Muscle layer of colon (tissue), 2 donors: ENCODE measurements at regions not wholly inside any gene's neighbourhood (a gene's known extent, or its start where the extent isn't known, plus 50 kb on each side); places are given as distances from the start of the nearest gene placed in this dataset.

ENCODE experiments used
- H3K27ac ChIP-seq: one replicate; pipeline ENCODE4 v1.7.0; 2013; ENCODE audit warnings: low read depth, mild to moderate bottlenecking, low read length, moderate library complexity
- H3K27me3 ChIP-seq, 2 donors: one replicate each; pipeline ENCODE4 v1.7.0; 2013; ENCODE audit warnings: low read length in 2 of 2, mild to moderate bottlenecking in 2 of 2; ENCODE audit not compliant: insufficient read depth in 2 of 2, control insufficient read depth in 1 of 2
- H3K36me3 ChIP-seq: one replicate; pipeline ENCODE4 v1.7.0; 2013; ENCODE audit warnings: mild to moderate bottlenecking, low read length; ENCODE audit not compliant: insufficient read depth
- H3K4me1 ChIP-seq: one replicate; pipeline ENCODE4 v1.7.0; 2013; ENCODE audit warnings: mild to moderate bottlenecking, low read length; ENCODE audit not compliant: insufficient read depth
- H3K4me3 ChIP-seq, 2 donors: one replicate each; pipeline ENCODE4 v1.7.0; 2013; ENCODE audit warnings: low read length in 2 of 2, low read depth in 1 of 2, mild to moderate bottlenecking in 1 of 2, moderate library complexity in 1 of 2
- H3K9ac ChIP-seq: one replicate; pipeline ENCODE4 v1.7.0; 2013; ENCODE audit warnings: low read length
- H3K9me3 ChIP-seq: one replicate; pipeline ENCODE4 v1.7.0; 2013; ENCODE audit warnings: mild to moderate bottlenecking, low read length
- donor health status: abdominal sarcoma.
- donor health status: Adenocarcinoma of cecum.

DNA sequence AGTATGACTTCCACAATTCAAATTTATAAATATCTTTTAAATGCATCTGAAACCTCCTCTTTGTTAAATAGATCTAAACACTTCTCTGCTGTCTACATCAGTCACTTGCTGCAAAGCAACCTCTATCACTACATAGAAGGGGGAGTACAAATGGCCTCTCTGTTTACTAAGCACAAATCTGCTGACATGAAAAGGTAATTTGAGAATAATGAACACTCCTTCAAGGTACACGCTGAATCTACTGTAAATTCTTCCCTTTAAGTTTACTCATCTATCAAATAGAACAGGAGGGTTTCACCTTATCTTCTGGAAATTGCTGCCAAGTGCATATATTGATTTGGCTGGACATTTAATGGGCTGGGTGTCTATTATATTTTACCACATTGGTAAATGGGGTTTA is 879.6 kb downstream of the SUCLG1 start:
- H3K4me3 ChIP-seq, result no peak overlapping the region
- no peaks in the 10 kb centered on the region for H3K9me3 ChIP-seq
- no peaks in the 10 kb centered on the region for H3K36me3 ChIP-seq
- peaks cover 11% of the 10 kb centered on the region for H3K4me1 ChIP-seq
- H3K27ac ChIP-seq, result no peak overlapping the region
- H3K9ac ChIP-seq, result no peak overlapping the region
- no peaks in the 10 kb centered on the region for H3K27me3 ChIP-seq

DNA sequence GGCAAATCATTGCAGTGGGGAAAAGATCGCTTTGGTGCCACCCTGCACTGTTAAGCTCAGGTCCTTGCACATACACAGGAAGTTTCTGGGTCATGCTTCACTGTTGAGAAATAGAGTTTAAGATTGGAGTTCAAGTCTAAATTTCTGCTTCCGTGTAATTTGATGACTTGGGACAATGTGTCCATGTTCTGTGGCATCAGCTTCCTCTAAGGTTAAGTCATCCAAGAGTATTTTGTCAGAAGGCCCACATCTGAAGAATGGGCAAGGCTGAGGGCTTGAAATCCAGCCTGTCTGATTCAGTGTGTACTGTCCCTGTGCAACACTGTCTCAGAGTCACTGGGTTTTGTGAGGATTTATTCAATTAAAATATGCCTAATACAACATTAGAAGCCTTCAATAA is 880.7 kb downstream of the SUCLG1 start:
- H3K36me3 ChIP-seq, result no peaks in the 10 kb centered on the region
- H3K27me3 ChIP-seq, result no peaks in the 10 kb centered on the region
- H3K4me3 ChIP-seq, result no peak overlapping the region
- H3K9me3 ChIP-seq, result no peaks in the 10 kb centered on the region
- H3K27ac ChIP-seq, result no peak overlapping the region
- no peak overlapping the region for H3K9ac ChIP-seq
- peaks cover 11% of the 10 kb centered on the region for H3K4me1 ChIP-seq

DNA sequence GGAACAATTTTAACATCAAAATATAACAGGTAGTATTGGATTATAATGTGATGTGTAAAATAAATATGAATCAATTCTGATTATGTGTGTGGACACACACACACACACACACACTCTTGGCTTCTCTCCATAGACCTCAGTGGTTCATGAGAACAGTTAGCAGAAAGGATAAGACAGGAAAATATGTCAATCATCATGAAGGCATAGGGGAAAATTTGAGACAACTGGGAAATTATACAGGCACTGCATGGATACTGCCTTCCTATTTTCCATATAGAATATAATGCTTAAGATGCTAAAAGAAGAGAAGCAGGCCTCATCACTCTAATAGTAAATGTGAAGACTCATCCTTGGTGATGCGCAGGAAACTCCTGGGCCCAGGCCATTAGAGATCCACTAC is 884.5 kb downstream of the SUCLG1 start:
- Histone ChIP-seq H3K9me3 (no peaks in the 10 kb centered on the region), H3K27me3 (no peaks in the 10 kb centered on the region), H3K4me1 (peaks cover 11% of the 10 kb centered on the region), H3K9ac (no peak overlapping the region), H3K27ac (no peak overlapping the region), H3K4me3 (no peak overlapping the region), H3K36me3 (no peaks in the 10 kb centered on the region)

DNA sequence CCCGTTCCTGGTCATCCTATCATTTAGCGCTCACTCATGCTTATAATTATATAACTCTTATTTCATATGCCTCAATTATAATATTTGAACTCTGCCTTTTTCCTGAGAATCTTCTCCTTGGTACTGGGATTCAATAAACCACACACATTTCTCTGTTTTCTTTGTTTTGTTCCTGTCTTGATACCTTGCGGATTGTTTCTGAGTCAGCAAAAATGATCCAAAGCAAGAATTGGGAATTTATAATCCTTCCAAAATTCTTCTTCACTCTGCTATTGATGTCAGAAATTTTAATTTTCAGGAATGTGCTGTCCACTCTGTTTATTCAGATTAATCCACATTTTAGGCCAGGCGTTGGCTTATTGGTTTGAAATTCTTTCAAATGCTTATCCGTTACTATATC is 886.0 kb downstream of the SUCLG1 start:
- no peaks in the 10 kb centered on the region for H3K27me3 ChIP-seq
- H3K27ac ChIP-seq, result no peak overlapping the region
- H3K4me3 ChIP-seq, result no peak overlapping the region
- no peaks in the 10 kb centered on the region for H3K9me3 ChIP-seq
- no peaks in the 10 kb centered on the region for H3K36me3 ChIP-seq
- H3K9ac ChIP-seq, result no peak overlapping the region
- H3K4me1 ChIP-seq, result peaks cover 9% of the 10 kb centered on the region

DNA sequence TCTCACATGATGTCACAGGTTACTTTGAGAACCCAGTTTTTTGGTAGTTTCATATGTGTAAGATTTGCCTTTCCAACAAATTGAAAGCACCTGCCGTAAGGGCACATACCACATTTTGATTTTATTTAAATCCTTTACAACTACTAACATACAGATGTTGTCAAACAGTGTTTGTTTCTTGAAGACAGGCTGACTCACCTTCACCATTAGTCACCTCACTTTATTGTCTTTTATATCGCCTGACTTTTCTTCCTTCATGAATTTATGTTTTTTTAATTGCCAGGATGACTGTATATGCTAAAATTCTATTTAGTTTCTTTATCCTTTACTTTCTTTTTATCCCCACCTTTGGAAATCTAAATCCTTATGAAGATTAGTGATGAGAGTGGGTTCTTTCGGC is 886.7 kb downstream of the SUCLG1 start:
- Histone ChIP-seq H3K9me3 (no peaks in the 10 kb centered on the region), H3K4me1 (peaks cover 7% of the 10 kb centered on the region), H3K9ac (no peak overlapping the region), H3K4me3 (no peak overlapping the region), H3K27ac (no peak overlapping the region), H3K36me3 (no peaks in the 10 kb centered on the region), H3K27me3 (no peaks in the 10 kb centered on the region)

DNA sequence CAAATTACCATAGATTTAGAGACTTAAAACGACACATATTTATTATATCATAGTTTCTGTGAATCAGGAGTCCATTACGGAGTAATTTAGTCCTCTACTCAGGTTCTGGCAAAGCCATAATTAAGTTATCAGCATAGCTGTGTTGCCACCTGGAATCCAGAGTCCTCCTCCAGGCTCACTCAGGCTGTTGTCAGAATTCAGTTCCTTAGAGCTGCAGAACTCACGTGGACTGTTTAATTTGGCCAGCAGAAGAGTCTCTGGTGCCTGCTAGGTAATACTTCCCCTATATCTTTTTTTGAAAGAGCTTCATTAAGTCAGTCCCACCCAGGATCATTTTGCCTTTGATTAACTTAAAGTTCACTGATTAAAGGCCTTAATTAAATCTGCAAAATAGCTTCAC is 891.5 kb downstream of the SUCLG1 start:
- Histone ChIP-seq H3K4me3 (no peak overlapping the region), H3K9me3 (no peaks in the 10 kb centered on the region), H3K9ac (no peak overlapping the region), H3K27ac (no peak overlapping the region), H3K36me3 (no peaks in the 10 kb centered on the region), H3K27me3 (no peaks in the 10 kb centered on the region), H3K4me1 (no peaks in the 10 kb centered on the region)

DNA sequence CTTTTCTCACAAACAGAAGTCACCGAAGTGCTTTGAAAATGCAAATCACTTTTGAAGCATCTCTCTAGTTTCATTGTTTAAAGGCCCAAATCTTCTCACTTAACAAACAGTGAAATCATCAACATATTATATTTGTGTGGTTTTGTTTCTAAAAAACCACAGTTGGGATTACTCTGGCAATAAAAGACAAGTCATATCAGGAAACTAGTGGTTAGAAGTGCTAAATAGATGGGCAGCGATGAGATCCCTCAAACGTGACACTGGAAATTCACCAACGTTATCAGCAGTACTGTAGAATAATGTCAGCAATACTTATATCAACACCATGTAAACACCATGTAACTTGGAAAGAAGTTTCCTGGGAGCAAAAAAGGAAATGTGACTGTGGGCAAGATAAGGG is 893.5 kb downstream of the SUCLG1 start:
- Histone ChIP-seq H3K9me3 (no peaks in the 10 kb centered on the region), H3K9ac (no peak overlapping the region), H3K27me3 (no peaks in the 10 kb centered on the region), H3K4me1 (no peaks in the 10 kb centered on the region), H3K36me3 (no peaks in the 10 kb centered on the region), H3K4me3 (no peak overlapping the region), H3K27ac (no peak overlapping the region)

DNA sequence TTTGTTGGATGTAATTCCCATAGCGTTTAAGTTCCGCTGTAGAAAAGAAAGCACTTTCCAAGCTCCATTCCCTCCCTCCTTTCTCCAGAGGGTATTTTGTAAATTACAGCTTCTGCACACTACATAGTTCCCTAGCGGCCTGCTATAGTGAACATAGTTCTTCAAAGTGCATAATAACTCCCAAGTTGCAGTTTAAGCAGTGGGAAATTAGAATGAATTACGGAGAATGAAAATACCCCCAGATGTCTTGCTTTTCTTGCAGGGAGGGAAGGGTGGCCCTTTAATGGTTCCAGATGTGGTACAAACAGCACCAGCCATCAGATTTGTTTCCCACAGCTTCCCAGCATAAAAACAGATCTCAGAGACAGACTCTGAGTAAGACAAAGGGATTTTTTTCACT is 893.9 kb downstream of the SUCLG1 start:
- no peak overlapping the region for H3K9ac ChIP-seq
- H3K4me1 ChIP-seq, result no peaks in the 10 kb centered on the region
- H3K27me3 ChIP-seq, result no peaks in the 10 kb centered on the region
- H3K4me3 ChIP-seq, result no peak overlapping the region
- no peaks in the 10 kb centered on the region for H3K36me3 ChIP-seq
- H3K27ac ChIP-seq, result no peak overlapping the region
- H3K9me3 ChIP-seq, result no peaks in the 10 kb centered on the region

DNA sequence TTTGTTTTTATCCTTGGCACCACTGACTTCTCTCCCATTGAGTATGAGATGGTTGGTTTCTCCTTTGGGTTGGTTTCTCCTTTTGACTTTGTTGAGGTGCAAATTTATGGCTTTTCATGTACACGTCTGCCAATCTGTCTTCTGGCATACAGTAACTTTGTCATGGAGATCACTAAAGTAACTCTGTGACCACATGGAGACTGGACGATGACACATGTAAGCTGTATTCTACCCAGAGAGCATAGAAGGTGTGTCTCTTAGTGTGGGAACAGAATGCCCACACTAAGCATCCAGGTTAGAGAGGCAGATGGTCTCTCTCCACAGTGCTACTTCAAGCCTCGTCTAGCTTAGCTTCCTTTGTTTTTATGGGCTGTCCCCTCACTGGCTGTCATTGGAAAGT is 897.5 kb downstream of the SUCLG1 start:
- Histone ChIP-seq H3K9ac (no peak overlapping the region), H3K4me1 (no peaks in the 10 kb centered on the region), H3K9me3 (no peaks in the 10 kb centered on the region), H3K27ac (no peak overlapping the region), H3K4me3 (no peak overlapping the region), H3K27me3 (no peaks in the 10 kb centered on the region), H3K36me3 (no peaks in the 10 kb centered on the region)

DNA sequence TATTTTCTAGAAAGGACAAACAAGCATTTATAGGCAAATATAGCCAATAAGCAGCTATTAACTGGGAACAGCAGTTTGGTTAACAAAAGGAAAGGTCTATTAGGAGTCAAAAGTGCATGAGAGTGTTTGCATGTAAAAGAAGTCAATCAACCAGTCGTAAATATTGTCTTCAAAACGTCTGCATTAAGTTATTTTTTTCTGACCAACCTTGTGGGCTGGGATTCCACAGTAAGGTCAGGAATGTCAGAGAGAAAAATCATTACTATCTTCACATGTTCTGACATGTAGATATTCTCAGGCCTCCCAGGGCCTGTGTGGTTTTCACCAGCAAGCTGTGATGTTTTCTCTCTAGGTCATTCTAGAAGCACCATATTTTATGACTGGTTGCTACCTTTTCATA is 922.5 kb downstream of the SUCLG1 start:
- H3K4me1 ChIP-seq, result no peaks in the 10 kb centered on the region
- no peaks in the 10 kb centered on the region for H3K27me3 ChIP-seq
- no peak overlapping the region for H3K9ac ChIP-seq
- H3K36me3 ChIP-seq, result no peaks in the 10 kb centered on the region
- no peaks in the 10 kb centered on the region for H3K9me3 ChIP-seq
- no peak overlapping the region for H3K27ac ChIP-seq
- no peak overlapping the region for H3K4me3 ChIP-seq

DNA sequence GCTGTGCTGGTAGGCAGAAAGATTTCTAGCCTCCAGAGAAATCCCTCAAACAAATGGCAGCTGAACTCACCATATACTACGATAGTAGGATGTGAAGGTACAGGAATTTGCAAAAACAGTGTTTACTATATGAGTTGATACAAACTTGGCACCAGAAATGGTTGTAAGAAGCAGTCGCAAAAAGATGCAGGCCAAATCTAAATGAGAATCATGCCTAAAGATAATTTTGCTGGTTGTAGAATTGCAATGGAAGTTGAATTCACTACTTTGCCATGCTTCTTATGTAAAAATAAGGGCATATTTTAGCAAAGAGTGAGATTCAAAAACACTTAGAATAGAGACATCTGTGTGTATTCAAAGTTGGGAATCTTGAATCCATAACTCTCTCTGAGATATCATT is 924.7 kb downstream of the SUCLG1 start:
- no peaks in the 10 kb centered on the region for H3K4me1 ChIP-seq
- H3K27me3 ChIP-seq, result no peaks in the 10 kb centered on the region
- no peak overlapping the region for H3K9ac ChIP-seq
- no peaks in the 10 kb centered on the region for H3K36me3 ChIP-seq
- H3K27ac ChIP-seq, result no peak overlapping the region
- no peak overlapping the region for H3K4me3 ChIP-seq
- no peaks in the 10 kb centered on the region for H3K9me3 ChIP-seq

DNA sequence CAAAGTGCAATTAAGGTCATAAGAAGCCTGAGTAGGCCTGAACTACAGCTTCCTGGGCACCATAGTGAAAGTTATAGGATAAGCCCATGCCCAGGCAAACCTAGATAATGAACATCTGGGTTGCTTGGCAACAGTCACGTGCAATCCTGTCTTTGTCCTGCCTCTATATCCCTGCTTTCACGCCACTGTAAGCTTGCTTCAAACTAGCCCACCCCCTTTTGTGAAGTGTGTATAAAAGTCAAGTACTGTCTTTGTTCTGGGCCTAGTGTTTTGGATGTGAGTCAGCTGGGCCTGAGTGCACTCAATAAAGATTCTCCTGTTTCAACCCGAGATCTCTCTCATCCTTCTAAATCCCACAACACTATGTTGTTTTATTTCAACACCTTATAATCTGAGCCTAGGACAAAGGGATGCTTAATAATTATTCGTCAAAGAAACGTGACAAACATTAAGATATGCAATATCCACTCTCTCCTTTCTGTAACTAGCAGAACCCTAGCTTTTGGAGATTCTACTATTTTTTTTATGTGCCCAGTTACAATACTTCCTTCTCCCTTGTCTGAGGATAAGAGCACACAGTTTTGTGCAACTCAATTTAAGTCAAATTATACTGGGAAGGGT is 927.8 kb downstream of the SUCLG1 start:
- no peaks in the 10 kb centered on the region for H3K27me3 ChIP-seq
- no peak overlapping the region for H3K4me3 ChIP-seq
- no peak overlapping the region for H3K9ac ChIP-seq
- no peak overlapping the region for H3K27ac ChIP-seq
- H3K4me1 ChIP-seq, result no peaks in the 10 kb centered on the region
- H3K36me3 ChIP-seq, result no peaks in the 10 kb centered on the region
- no peaks in the 10 kb centered on the region for H3K9me3 ChIP-seq
